HG03095 (cell line): ENCODE measurements at regions not wholly inside any gene's neighbourhood (a gene's known extent, or its start where the extent isn't known, plus 50 kb on each side); places are given as distances from the start of the nearest gene placed in this dataset.

ENCODE experiments used
- ATAC-seq: cut with Tn5 transposase; IDR thresholded peaks from one replicate; pipeline ENCODE4 v1.9.1; 2021; ENCODE audit warnings: moderate library complexity; ENCODE audit not compliant: unreplicated experiment

- no peak for ATAC-seq
These were observed 808.9 kb downstream of the CDH11 start for GRCh38 chr16:64312980-64313379.

GRCh38 chr16:64312292-64312691 is 809.6 kb downstream of the CDH11 start:
- no peak for ATAC-seq

DNA sequence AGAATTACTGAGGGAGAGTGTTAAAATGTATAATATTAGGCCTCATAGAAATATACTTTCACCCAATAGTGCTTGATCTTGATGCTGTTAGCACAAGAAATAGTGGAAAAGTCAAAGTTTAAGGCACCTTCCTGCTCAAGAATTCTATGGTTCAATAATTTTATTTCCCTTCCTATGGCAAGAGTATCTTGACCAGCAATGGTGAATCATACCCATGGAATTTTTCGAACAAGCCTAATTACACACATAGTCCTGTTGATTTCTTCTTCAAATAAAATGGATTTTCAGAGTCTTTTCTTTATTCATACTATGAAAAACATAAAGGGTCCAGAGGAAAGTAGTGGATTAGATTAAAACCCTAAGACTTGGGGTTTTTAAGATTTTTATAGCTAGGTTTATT is 810.6 kb downstream of the CDH11 start:
- ATAC-seq: no peak

GRCh38 chr16:64309398-64310110 is 812.3 kb downstream of the CDH11 start:
- no peak for ATAC-seq

GRCh38 chr16:64308721-64309120 is 813.1 kb downstream of the CDH11 start:
- ATAC-seq: no peak

DNA sequence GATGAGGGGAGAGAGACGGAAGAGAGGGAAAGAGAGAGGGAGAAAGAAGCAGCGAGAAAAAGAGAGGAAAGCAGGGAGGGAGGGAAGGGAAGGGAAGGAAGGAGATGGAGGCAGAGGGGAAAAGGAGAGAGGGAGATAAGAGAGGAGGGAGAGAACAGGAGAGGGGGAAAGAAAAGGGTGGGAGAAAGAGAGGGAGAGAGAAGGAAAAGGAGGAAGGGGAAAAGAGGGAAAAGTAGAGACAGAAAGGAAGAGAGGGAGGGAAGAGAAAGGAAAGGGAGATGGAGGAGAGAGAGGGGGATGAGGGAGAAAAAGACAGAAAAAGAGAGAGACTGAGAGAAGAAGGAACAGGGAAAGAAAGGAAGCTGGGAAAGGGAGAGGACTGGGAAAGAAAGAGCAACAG is 814.4 kb downstream of the CDH11 start:
- no peak for ATAC-seq

GRCh38 chr16:64305663-64306062 is 816.2 kb downstream of the CDH11 start:
- no peak for ATAC-seq

GRCh38 chr16:64304951-64305350 is 816.9 kb downstream of the CDH11 start:
- ATAC-seq: no peak

GRCh38 chr16:64304396-64304795 is 817.5 kb downstream of the CDH11 start:
- ATAC-seq: no peak

DNA sequence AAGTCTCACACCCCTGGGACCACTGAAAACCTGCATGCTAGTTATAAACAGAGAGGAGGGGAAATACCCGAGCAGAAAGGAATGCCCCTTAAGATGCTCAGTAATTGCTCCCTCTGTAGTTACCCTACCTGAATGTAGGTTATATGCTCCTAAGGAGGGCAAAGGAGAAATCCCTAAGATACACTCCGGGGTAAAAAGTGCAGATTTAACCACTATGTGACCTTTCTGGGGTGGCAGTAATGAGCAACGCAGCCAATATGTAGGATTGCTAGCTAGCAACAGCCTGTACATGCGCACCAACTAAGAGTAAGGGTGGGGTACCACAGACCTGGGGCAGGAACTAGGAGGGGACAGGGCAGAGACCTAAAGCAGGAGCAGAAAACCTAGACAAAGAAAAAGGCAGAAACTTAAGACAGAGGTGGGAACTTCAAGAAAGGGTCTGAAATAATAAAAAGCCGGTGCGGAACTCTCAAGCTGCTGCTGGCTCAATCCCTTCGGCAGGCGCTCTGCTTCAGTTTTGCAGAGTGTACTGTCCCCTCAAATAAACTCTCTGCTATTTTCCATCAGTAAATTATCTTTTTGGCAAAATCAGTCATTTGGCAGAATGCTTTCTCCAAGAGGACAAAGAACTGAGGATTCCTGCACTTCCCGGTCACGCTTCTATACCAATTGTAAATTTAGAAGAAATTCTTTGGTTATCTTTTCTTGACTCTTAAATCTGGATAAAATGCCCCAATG is 823.8 kb downstream of the CDH11 start:
- ATAC-seq: no peak

GRCh38 chr16:64295466-64295865 is 826.4 kb downstream of the CDH11 start:
- no peak for ATAC-seq

GRCh38 chr16:64292953-64293352 is 828.9 kb downstream of the CDH11 start:
- no peak for ATAC-seq

- no peak for ATAC-seq
These were observed 829.7 kb downstream of the CDH11 start for GRCh38 chr16:64292161-64292560.

GRCh38 chr16:64290461-64290860 is 831.4 kb downstream of the CDH11 start:
- ATAC-seq: no peak

GRCh38 chr16:64287655-64288528 is 834.0 kb downstream of the CDH11 start:
- no peak for ATAC-seq

- ATAC-seq: no peak
These were observed 839.7 kb downstream of the CDH11 start for GRCh38 chr16:64282181-64282580.

DNA sequence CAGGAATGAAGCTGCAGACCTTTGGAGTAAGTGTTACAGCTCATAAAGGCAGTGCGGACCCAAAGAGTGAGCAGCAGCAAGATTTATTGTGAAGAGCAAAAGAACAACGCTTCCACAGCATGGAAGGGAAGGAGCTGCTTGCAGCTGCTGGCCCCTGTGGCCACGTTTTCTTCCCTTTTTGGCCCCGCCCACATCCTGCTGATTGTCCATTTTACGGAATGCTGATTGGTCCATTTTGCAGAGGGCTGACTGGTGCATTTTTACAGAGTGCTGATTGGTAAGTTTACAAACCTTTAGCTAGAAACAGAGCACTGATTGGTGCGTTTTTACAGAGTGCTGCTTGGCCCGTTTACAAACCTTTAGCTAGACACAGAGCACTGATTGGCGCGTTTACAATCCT is 841.5 kb downstream of the CDH11 start:
- ATAC-seq: no peak

- no peak for ATAC-seq
These were observed 843.7 kb downstream of the CDH11 start for GRCh38 chr16:64278196-64278595.

DNA sequence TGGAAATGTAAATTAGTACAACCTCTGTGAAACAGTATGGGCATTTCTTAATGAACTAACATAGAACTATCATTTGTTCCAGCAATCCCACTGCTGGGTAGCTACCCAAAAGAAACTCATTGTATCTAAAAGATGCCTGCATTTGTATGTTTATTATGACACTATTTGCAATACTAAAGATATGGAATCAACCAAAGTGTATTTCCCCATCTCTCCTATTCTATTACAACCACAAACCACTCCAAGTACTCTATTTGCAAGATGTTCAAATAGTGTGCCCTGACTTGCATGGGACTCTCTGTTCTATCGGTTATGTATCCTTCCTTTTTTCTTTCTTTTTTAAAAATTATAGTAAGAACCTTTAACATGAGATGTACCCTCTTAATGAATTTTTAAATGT is 845.2 kb downstream of the CDH11 start:
- no peak for ATAC-seq

- no peak for ATAC-seq
These were observed 849.8 kb downstream of the CDH11 start for GRCh38 chr16:64272028-64272427.

GRCh38 chr16:64269756-64270155 is 852.1 kb downstream of the CDH11 start:
- ATAC-seq: no peak

GRCh38 chr16:64265756-64266155 is 856.1 kb downstream of the CDH11 start:
- ATAC-seq: no peak
